Panc1 (cell line): ENCODE measurements at regions not wholly inside any gene's neighbourhood (a gene's known extent, or its start where the extent isn't known, plus 50 kb on each side); places are given as distances from the start of the nearest gene placed in this dataset.

Experiments used
- ATAC-seq: fragments of 200-7000 bp; cut with Tn5 transposase; 2 replicates; pipeline ENCODE4 v1.9.1; 2020; ENCODE audit warnings: mild to moderate bottlenecking, moderate library complexity
- BruUV-seq: library from RNA; stranded (reverse); fragments of 400-500 nt; replicated peaks from 2 replicates; lab custom pipeline; 2021; lab: Mats Ljungman, UMichigan
- CTCF ChIA-PET: fragments of 300-600 bp; sonication (Branson Sonifier 250); formaldehyde crosslinking; loops from one replicate; lab custom pipeline; 2022; ENCODE audit warnings: antibody characterized with exemption; lab: Charles Lee
- POLR2A ChIA-PET: fragments of 300-600 bp; sonication (Branson Sonifier 250); formaldehyde crosslinking; loops from one replicate; lab custom pipeline; 2022; ENCODE audit warnings: antibody characterized with exemption; lab: Charles Lee
- DNase-seq: peaks from one replicate; pipeline ENCODE4 v3.0.0-alpha.2; 2010; ENCODE audit warnings: low read depth, low spot score
- H3K27ac ChIP-seq: 2 replicates; pipeline ENCODE4 v1.5.1; 2011; ENCODE audit warnings: mild to moderate bottlenecking, low read length, inconsistent platforms
- H3K27me3 ChIP-seq: fragments of 200-500 bp; sonication (Bioruptor generic); 2 replicates; pipeline ENCODE4 v1.6.0; 2014; ENCODE audit warnings: low read length, inconsistent platforms; ENCODE audit not compliant: control insufficient read depth, insufficient read depth
- H3K36me3 ChIP-seq: fragments of 200-500 bp; sonication (Bioruptor generic); 2 replicates; pipeline ENCODE4 v1.5.1; 2014; ENCODE audit warnings: inconsistent platforms, mild to moderate bottlenecking, low read length, moderate library complexity; ENCODE audit not compliant: control insufficient read depth, insufficient read depth
- H3K4me1 ChIP-seq: 2 replicates; pipeline ENCODE4 v1.5.1; 2011; ENCODE audit warnings: inconsistent platforms, mild to moderate bottlenecking, low read length, moderate library complexity; ENCODE audit not compliant: control insufficient read depth, insufficient read depth
- H3K4me3 ChIP-seq, 2 experiments: 2 replicates each; pipeline ENCODE4 v1.5.1; 2011 to 2012; ENCODE audit warnings: low read depth in 2 of 2, low read length in 2 of 2, mild to moderate bottlenecking in 2 of 2, inconsistent platforms in 1 of 2, moderate library complexity in 1 of 2
- H3K9me3 ChIP-seq: fragments of 200-500 bp; sonication (Bioruptor generic); 2 replicates; pipeline ENCODE4 v1.5.1; 2014; ENCODE audit warnings: low read depth, mild to moderate bottlenecking, inconsistent platforms, low read length, moderate library complexity; ENCODE audit not compliant: control insufficient read depth, insufficient read depth
- POLR2AphosphoS5 ChIP-seq: IDR thresholded peaks from 2 replicates; pipeline ENCODE4 v1.6.1; 2012; ENCODE audit warnings: mild to moderate bottlenecking, low read depth, low read length, moderate library complexity
- SIN3A ChIP-seq: IDR thresholded peaks from 2 replicates; pipeline ENCODE4 v1.6.1; 2012; ENCODE audit warnings: low read depth, mild to moderate bottlenecking, low read length, moderate library complexity, borderline replicate concordance; ENCODE audit not compliant: insufficient read depth
- TCF7L2 ChIP-seq: IDR thresholded peaks from 2 replicates; pipeline ENCODE4 v1.6.1; 2011; ENCODE audit warnings: mild to moderate bottlenecking, low read depth, low read length, inconsistent platforms
- in situ Hi-C: cut with HindIII; loops from 2 replicates; pipeline ENCODE4 v1.10.0; 2016; ENCODE audit warnings: low sequenced_read_pairs, low pct_unique_long_range_greater_than_20kb
- intact Hi-C: fragments of 100-400 bp; cut with micrococcal nuclease; formaldehyde crosslinking; loops from one replicate; pipeline ENCODE4 v1.10.0; 2022; ENCODE audit not compliant: unreplicated experiment
- TF ChIP-seq, protein P1 (sequence below), 2 experiments: IDR thresholded peaks; 2 replicates each; pipeline ENCODE4 v1.6.1; 2011 to 2012; ENCODE audit warnings: low read depth in 2 of 2, control low read depth in 1 of 2, low read length in 1 of 2, mild to moderate bottlenecking in 1 of 2, moderate library complexity in 1 of 2; ENCODE audit not compliant: insufficient read depth in 1 of 2
- TF ChIP-seq, protein P2 (sequence below): fragments of 450-650 bp; IDR thresholded peaks from 2 replicates; pipeline ENCODE4 v1.5.1; 2017; ENCODE audit warnings: mild to moderate bottlenecking

DNA sequence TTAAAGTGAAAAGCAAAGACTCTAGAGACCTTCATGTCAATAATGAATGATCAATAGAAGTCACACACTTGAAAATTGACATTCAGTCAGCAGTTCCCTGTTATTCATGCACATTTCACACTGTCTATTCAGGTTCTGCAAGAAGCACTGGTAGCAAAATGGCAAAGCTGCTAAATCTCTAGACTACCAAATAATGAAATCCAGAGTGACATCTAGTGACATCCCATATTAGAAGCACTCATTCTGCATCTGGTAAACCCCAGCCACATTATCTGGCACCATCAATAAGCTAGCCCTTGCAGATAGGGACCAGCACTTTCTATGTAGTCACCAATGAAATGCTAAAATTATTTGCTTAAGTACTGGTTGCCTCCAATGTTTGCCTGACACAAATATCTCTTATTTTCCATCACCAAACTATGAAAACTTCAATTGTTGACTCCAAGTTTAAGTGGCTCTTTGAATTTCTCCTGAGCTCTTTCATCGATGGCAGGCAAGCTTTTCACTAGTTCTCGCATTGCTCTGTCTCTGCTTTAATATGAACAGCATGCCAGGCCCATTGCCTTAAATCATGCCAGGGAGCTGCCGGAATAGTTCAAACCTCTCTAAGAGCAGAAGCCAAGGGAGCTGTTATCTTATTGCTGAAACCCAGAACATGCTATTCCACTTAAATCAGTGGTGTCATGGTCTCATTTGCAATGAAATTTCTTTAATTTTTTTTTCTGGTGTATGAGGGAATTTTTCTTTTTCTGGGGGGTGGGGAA, 409.9 kb downstream of the MZT1 start:
- H3K4me1 ChIP-seq = no peaks in the 10 kb centered on the region
- POLR2A ChIA-PET = no interaction called here
- H3K36me3 ChIP-seq = no peaks in the 10 kb centered on the region
- H3K27ac ChIP-seq = no peak overlapping the region
- ATAC-seq (no peak), DNase-seq (no peak)
- no TSS peak for BruUV-seq
- no peaks in the 10 kb centered on the region for H3K27me3 ChIP-seq
- no peak overlapping the region for H3K4me3 ChIP-seq
- in situ Hi-C loops (no loop called here), intact Hi-C loops (no loop called here)
- CTCF ChIA-PET = no interaction called here
- no peak for TF ChIP-seq POLR2AphosphoS5
- TF ChIP-seq, protein P1, sequence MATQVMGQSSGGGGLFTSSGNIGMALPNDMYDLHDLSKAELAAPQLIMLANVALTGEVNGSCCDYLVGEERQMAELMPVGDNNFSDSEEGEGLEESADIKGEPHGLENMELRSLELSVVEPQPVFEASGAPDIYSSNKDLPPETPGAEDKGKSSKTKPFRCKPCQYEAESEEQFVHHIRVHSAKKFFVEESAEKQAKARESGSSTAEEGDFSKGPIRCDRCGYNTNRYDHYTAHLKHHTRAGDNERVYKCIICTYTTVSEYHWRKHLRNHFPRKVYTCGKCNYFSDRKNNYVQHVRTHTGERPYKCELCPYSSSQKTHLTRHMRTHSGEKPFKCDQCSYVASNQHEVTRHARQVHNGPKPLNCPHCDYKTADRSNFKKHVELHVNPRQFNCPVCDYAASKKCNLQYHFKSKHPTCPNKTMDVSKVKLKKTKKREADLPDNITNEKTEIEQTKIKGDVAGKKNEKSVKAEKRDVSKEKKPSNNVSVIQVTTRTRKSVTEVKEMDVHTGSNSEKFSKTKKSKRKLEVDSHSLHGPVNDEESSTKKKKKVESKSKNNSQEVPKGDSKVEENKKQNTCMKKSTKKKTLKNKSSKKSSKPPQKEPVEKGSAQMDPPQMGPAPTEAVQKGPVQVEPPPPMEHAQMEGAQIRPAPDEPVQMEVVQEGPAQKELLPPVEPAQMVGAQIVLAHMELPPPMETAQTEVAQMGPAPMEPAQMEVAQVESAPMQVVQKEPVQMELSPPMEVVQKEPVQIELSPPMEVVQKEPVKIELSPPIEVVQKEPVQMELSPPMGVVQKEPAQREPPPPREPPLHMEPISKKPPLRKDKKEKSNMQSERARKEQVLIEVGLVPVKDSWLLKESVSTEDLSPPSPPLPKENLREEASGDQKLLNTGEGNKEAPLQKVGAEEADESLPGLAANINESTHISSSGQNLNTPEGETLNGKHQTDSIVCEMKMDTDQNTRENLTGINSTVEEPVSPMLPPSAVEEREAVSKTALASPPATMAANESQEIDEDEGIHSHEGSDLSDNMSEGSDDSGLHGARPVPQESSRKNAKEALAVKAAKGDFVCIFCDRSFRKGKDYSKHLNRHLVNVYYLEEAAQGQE (IDR thresholded peaks at IDR 0.05; ENCODE audit: insufficient read depth in 1 of 2, low read depth in 2 of 2, low read length in 1 of 2) = no peak
- no peak for TF ChIP-seq SIN3A
- TF ChIP-seq, protein P2, sequence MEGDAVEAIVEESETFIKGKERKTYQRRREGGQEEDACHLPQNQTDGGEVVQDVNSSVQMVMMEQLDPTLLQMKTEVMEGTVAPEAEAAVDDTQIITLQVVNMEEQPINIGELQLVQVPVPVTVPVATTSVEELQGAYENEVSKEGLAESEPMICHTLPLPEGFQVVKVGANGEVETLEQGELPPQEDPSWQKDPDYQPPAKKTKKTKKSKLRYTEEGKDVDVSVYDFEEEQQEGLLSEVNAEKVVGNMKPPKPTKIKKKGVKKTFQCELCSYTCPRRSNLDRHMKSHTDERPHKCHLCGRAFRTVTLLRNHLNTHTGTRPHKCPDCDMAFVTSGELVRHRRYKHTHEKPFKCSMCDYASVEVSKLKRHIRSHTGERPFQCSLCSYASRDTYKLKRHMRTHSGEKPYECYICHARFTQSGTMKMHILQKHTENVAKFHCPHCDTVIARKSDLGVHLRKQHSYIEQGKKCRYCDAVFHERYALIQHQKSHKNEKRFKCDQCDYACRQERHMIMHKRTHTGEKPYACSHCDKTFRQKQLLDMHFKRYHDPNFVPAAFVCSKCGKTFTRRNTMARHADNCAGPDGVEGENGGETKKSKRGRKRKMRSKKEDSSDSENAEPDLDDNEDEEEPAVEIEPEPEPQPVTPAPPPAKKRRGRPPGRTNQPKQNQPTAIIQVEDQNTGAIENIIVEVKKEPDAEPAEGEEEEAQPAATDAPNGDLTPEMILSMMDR = no peak
- no peak for TF ChIP-seq TCF7L2
- H3K9me3 ChIP-seq = no peaks in the 10 kb centered on the region

DNA sequence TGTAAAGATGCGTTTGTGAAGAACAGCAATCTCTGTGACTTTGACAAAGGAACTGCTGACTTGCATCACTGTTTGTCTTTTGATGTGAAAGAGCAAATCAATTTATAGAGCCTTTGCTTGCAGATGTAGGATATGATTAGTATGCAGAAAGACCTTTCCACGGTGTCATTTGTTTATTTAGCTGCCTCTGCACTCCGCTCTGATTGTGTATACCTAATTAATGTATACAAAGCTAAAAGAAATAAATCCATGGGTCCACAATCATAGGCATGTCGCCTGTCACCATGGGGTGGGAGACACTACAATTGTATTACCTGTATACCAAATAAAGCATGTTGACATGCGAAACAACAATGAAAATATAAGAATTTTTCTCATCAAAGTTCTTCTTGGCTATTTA, 410.7 kb downstream of the MZT1 start:
- POLR2A ChIA-PET = no interaction called here

More for the DNA sequence above, 410.7 kb downstream of the MZT1 start:
- no peaks in the 10 kb centered on the region for H3K27me3 ChIP-seq
- no peak overlapping the region for H3K4me3 ChIP-seq
- H3K9me3 ChIP-seq = no peaks in the 10 kb centered on the region
- no TSS peak for BruUV-seq
- H3K36me3 ChIP-seq = no peaks in the 10 kb centered on the region
- H3K27ac ChIP-seq = no peak overlapping the region
- H3K4me1 ChIP-seq = no peaks in the 10 kb centered on the region
- intact Hi-C loops = no loop called here
- in situ Hi-C loops = no loop called here
- TF ChIP-seq TCF7L2 (no peak), SIN3A (no peak), POLR2AphosphoS5 (no peak)
- TF ChIP-seq, protein P2 = no peak
- TF ChIP-seq, protein P1 (IDR thresholded peaks at IDR 0.05; ENCODE audit: insufficient read depth in 1 of 2, low read depth in 2 of 2, low read length in 1 of 2) = no peak
- CTCF ChIA-PET = no interaction called here
- no peak for DNase-seq
- ATAC-seq = no peak
